LNCAP (cell line): ENCODE measurements at regions not wholly inside any gene's neighbourhood (a gene's known extent, or its start where the extent isn't known, plus 50 kb on each side); places are given as distances from the start of the nearest gene placed in this dataset.

Experiments
- TF ChIP-seq, protein P1 (sequence below): fragments of 450-650 bp; IDR thresholded peaks from 2 replicates; pipeline ENCODE4 v1.5.1; 2017; ENCODE audit warnings: mild to moderate bottlenecking

DNA sequence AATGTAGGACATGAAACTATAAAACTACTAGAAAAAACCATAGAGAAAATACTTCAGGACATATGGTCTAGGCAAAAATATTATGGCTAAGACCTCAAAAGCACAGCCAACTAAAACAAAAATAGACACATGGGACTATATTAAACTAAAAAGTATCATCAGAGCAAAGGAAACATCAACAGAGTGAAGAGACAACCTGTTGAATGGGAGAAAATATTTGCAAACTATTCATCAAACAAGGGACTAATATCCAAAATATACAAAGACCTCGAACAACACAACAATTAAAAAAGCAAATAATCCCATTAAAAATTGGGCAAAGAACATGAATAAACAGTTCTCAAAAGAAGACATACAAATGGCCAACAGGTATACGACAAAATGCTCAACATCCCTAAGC, 210.9 kb downstream of the PCSK1 start:
- TF ChIP-seq, protein P1, sequence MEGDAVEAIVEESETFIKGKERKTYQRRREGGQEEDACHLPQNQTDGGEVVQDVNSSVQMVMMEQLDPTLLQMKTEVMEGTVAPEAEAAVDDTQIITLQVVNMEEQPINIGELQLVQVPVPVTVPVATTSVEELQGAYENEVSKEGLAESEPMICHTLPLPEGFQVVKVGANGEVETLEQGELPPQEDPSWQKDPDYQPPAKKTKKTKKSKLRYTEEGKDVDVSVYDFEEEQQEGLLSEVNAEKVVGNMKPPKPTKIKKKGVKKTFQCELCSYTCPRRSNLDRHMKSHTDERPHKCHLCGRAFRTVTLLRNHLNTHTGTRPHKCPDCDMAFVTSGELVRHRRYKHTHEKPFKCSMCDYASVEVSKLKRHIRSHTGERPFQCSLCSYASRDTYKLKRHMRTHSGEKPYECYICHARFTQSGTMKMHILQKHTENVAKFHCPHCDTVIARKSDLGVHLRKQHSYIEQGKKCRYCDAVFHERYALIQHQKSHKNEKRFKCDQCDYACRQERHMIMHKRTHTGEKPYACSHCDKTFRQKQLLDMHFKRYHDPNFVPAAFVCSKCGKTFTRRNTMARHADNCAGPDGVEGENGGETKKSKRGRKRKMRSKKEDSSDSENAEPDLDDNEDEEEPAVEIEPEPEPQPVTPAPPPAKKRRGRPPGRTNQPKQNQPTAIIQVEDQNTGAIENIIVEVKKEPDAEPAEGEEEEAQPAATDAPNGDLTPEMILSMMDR = no peak

DNA sequence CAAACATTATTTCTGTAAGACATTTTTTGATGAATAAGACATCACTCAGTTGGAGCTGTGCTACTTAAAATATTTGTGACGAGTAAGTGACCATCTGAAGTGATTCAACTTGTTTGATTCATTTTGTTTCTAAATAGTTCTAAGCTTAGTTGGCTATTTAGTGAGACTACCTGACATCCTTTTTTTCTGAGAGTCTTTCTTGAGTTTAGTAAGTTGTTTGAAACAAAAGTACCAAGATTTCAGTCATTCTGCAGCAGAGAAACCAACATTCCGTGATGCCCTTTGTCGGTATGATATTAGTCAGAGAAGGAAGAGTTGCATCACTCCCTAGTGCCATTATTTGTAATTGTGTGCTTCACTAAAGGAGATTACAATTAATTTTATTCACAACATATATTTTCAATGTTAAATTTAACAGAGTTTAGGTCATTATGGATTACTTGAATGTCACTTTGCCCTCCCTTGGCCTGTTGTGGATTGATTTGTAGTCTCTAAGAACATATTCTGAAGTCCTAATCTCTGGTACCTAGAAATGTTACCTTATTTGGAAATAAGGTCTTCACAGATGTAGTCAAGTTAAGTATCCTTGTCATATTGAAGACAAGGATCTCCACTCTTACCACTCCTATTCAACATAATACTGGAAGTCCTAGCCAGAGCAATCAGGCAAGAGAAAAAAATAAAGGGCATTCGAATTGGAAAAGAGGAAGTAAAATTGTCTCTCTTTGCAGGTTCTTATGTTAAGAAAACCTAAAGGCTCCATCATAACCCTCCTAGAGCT, 212.2 kb downstream of the PCSK1 start:
- TF ChIP-seq, protein P1 = no peak

DNA sequence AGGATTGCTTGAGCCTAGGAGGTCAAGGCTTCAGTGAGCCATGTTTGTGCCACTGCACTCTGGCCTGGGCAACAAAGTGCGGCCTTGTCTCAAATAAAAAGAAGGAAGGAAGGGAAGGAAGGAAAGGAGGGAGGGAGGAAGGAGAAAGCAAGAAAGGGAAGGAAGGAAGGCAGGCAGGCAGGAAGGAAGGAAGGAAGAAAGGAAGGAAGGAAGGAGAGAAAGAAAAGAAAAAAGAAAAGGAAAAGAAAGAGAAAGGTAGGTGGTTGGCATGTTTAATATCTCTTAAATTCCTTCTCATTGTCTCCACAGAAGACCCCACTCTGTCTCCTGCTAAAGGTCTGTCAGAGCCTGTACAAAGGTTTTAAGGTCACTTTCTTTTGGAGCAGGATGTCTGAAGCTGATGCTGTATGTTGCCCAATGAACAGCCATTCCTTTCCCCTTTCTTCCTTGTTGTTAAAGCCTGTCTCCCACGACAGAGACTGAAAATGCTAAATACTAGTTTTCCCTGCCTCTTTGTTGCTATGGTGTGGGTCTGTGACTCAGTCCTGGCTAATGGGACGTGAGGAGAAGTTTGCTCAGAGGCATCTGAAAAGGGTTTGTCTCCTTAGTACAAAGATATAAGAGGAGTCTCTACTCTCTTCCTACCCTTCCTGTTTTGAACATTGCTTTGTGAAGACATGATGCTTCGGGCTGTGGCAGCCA, 213.3 kb downstream of the PCSK1 start:
- TF ChIP-seq, protein P1 = no peak

DNA sequence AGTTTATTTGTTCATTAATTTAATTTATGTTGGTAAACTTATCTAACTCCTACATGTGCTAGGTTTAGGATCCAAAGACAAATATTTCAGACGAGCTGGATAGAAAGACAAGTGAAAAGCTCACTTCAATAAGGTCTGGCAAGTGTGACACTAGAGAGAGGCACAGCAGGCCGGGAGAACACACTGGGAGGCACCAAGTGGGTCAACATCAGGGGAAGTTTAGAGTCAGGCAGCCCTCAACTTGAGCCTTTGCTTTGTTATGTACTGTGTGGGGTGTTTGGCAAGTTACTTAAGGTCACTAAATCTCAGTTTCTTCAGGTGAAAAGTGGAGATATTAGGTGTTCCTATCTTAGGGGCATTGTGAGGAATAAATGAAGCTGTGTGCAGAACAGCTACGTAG, 214.4 kb downstream of the PCSK1 start:
- TF ChIP-seq, protein P1 = no peak

DNA sequence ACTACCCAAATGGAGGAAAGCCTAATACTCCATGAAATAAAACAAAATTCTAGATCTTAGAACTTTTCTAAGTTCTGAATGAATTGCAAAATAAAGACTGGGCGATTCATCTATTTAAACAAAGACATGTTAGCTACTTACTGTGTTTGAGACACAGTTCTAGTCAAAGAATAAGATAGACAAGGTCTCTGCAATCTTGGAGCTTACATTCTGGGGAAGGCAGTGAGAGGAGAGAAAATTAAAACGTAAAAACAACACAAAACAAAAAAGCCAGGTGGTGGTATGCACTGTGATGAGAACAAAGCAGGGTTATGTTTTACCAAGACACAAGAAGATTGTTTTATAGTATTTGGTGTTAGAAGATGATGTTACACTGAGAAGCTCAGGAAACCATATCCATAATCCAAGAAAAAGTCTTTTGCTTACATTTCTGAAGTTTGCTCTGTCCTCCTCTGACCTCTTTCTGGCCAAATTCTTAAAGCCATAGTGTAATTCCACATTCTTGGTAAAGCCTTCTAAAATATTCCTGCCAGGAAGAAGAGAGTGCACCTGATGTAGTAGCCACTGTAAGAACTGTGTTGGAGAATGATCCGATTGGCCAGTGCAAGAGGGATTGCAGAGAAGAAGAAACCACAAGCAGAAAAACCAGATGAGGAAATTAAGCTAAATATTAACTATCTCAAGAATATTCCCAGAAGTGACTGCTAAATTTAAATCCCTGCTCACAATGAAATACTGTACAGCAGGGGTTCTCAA, 218.4 kb downstream of the PCSK1 start:
- TF ChIP-seq, protein P1 = no peak

DNA sequence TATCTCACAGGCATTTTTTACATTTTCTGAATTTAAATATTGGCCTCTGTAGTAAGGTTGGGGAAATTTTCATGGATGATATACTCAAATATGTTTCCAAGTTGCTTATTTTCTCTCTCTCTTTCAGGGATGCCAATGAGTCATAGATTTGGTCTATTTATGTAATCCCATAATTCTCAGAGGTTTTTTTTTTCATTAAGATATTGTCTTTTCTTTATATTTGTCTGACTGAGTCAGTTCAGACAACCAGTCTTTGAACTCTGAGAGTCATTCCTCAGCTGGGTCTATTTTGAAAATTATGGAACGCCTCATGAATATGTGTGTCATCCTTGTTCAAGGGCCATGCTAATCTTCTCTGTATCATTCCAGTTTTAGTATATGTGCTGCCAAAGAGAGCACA, 223.2 kb downstream of the PCSK1 start:
- TF ChIP-seq, protein P1 = no peak

DNA sequence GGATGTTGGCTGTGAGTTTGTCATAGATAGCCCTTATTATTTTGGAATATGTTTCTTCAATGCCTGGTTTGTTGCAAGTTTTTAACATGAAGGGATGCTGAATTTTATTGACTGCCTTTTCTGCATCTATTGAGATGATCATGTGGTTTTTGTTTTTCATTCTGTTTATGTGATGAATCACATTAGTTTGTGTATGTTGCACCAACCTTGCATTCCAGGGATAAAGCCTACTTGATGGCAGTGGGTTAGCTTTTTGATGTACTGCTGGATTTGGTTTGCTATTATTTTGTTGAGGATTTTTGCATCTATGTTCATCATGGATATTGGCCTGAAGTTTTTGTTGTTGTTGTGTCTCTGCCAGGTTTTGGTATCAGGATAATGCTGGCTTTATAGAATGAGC, 225.6 kb downstream of the PCSK1 start:
- TF ChIP-seq, protein P1 = no peak
